A549 (cell line): ENCODE measurements at regions not wholly inside any gene's neighbourhood (a gene's known extent, or its start where the extent isn't known, plus 50 kb on each side); places are given as distances from the start of the nearest gene placed in this dataset.
"Not testable (repeated sequence)": the region's sequence is repeated elsewhere in the genome, so short reads cannot be mapped to it uniquely, and the experiment has no call there.

Source experiments
- ATAC-seq, 2 experiments: fragments of 200-7000 bp in 1 of 2; fragments of >200 bp in 1 of 2; cut with Nextera tagmentation in 1 of 2; cut with Tn5 transposase in 1 of 2; 3 replicates each; pipeline versions ENCODE4 v1.8.0 to v1.9.1; 2018 to 2020; ENCODE audit warnings: mild to moderate bottlenecking in 1 of 2, moderate library complexity in 1 of 2
- CTCF ChIA-PET: fragments of 300-600 bp; sonication (Branson Sonifier 250); formaldehyde crosslinking; extraction: SDS; loops from one replicate; lab custom pipeline; 2021; ENCODE audit warnings: antibody characterized with exemption, inconsistent platforms; lab: Yijun Ruan, JAX
- POLR2A ChIA-PET: fragments of 350-600 bp; formaldehyde crosslinking; extraction: SDS; loops from one replicate; lab custom pipeline; 2021; ENCODE audit warnings: antibody characterized with exemption, inconsistent platforms; lab: Yijun Ruan, JAX
- DNase-seq, 2 experiments: peaks; one replicate each; pipeline versions ENCODE4 v3.0.0 to v3.0.0-alpha.2; 2011 to 2016; ENCODE audit warnings: low read depth in 1 of 2, low spot score in 1 of 2
- FAIRE-seq: peaks from 2 replicates; lab custom pipeline; 2011; peaks lifted over from hg19 to GRCh38; lab: Jason Lieb, UNC
- H3K27ac ChIP-seq, 2 experiments: fragments of >200 bp; sonication (Bioruptor Twin); formaldehyde crosslinking; 3 replicates each; pipeline ENCODE4 v1.5.1; 2016 to 2017
- H3K4me1 ChIP-seq: fragments of >200 bp; sonication (Bioruptor Twin); formaldehyde crosslinking; 3 replicates; pipeline ENCODE4 v1.6.1; 2016
- H3K4me2 ChIP-seq: fragments of >200 bp; sonication (Bioruptor Twin); formaldehyde crosslinking; 3 replicates; pipeline ENCODE4 v1.6.1; 2016
- H3K4me3 ChIP-seq: fragments of >200 bp; sonication (Bioruptor Twin); formaldehyde crosslinking; 3 replicates; pipeline ENCODE4 v1.5.1; 2016
- H3K9me3 ChIP-seq: fragments of >200 bp; sonication (Bioruptor Twin); formaldehyde crosslinking; 3 replicates; pipeline ENCODE4 v1.6.1; 2016
- CEBPB ChIP-seq, 2 experiments: fragments of >200 bp in 1 of 2; sonication (Bioruptor Twin) in 1 of 2; formaldehyde crosslinking in 1 of 2; IDR thresholded peaks; 2 replicates each; pipeline ENCODE4 v1.6.1; 2012 to 2016
- EHMT2 ChIP-seq: fragments of 200-600 bp; sonication (generic); IDR thresholded peaks from 2 replicates; pipeline ENCODE4 v1.6.1; 2016; ENCODE audit warnings: antibody characterized with exemption, low read depth, mild to moderate bottlenecking, moderate library complexity
- FOSB ChIP-seq: fragments of 250-450 bp; sonication (Bioruptor Pico); IDR thresholded peaks from 2 replicates; pipeline ENCODE4 v1.5.0; 2020; ENCODE audit warnings: mild to moderate bottlenecking, moderate library complexity
- FOXS1 ChIP-seq: fragments of 250-450 bp; sonication (Bioruptor Pico); IDR thresholded peaks from 2 replicates; pipeline ENCODE4 v1.5.0; 2020; ENCODE audit warnings: mild to moderate bottlenecking, moderate library complexity
- HOXA7 ChIP-seq: fragments of 250-450 bp; sonication (Bioruptor Pico); IDR thresholded peaks from 2 replicates; pipeline ENCODE4 v1.5.0; 2020; ENCODE audit warnings: mild to moderate bottlenecking, moderate library complexity
- JUN ChIP-seq, 2 experiments: fragments of >200 bp; sonication (Bioruptor Twin); formaldehyde crosslinking; IDR thresholded peaks; 2 replicates in 1 of 2; 3 replicates in 1 of 2; pipeline ENCODE4 v1.6.1; 2016 to 2017
- MAX ChIP-seq: IDR thresholded peaks from 2 replicates; pipeline ENCODE4 v1.6.1; 2012
- NPAS2 ChIP-seq: fragments of 250-450 bp; sonication (Bioruptor Pico); IDR thresholded peaks from 2 replicates; pipeline ENCODE4 v1.8.0; 2022; ENCODE audit warnings: mild to moderate bottlenecking, moderate library complexity, borderline replicate concordance
- PBX3 ChIP-seq: IDR thresholded peaks from 2 replicates; pipeline ENCODE4 v1.6.1; 2012
- PHF8 ChIP-seq: fragments of 200-600 bp; sonication (generic); IDR thresholded peaks from 2 replicates; pipeline ENCODE4 v1.6.1; 2016; ENCODE audit warnings: low read depth, mild to moderate bottlenecking, antibody characterized with exemption, moderate library complexity, borderline replicate concordance
- POLR2A ChIP-seq: IDR thresholded peaks from 2 replicates; pipeline ENCODE4 v1.6.1; 2012; ENCODE audit warnings: mild to moderate bottlenecking, low read length
- RCOR1 ChIP-seq: fragments of 150-350 bp; IDR thresholded peaks from 2 replicates; pipeline ENCODE4 v1.6.1; 2014; ENCODE audit warnings: antibody characterized with exemption, low read length, low read depth
- TFCP2L1 ChIP-seq: fragments of 250-450 bp; sonication (Bioruptor Pico); IDR thresholded peaks from 2 replicates; pipeline ENCODE4 v1.5.0; 2021; ENCODE audit warnings: mild to moderate bottlenecking
- WGBS: methylation state at CpG from one replicate; pipeline ENCODE4 v1.1.6; 2017; ENCODE audit errors: missing lambda C conversion rate; 5-methylcytosine and 5-hydroxymethylcytosine counted together
- TF ChIP-seq, protein P1 (sequence below): IDR thresholded peaks from 2 replicates; pipeline ENCODE4 v1.6.1; 2012; ENCODE audit warnings: low read depth, borderline replicate concordance
- TF ChIP-seq, protein P2 (sequence below): fragments of 250-450 bp; sonication (Bioruptor Pico); IDR thresholded peaks from 2 replicates; pipeline ENCODE4 v1.5.0; 2020; ENCODE audit warnings: low read depth, mild to moderate bottlenecking, moderate library complexity
- TF ChIP-seq, protein P3 (sequence below): fragments of 150-350 bp; IDR thresholded peaks from 2 replicates; pipeline ENCODE4 v1.6.1; 2014; ENCODE audit warnings: low read depth, mild to moderate bottlenecking, low read length

DNA sequence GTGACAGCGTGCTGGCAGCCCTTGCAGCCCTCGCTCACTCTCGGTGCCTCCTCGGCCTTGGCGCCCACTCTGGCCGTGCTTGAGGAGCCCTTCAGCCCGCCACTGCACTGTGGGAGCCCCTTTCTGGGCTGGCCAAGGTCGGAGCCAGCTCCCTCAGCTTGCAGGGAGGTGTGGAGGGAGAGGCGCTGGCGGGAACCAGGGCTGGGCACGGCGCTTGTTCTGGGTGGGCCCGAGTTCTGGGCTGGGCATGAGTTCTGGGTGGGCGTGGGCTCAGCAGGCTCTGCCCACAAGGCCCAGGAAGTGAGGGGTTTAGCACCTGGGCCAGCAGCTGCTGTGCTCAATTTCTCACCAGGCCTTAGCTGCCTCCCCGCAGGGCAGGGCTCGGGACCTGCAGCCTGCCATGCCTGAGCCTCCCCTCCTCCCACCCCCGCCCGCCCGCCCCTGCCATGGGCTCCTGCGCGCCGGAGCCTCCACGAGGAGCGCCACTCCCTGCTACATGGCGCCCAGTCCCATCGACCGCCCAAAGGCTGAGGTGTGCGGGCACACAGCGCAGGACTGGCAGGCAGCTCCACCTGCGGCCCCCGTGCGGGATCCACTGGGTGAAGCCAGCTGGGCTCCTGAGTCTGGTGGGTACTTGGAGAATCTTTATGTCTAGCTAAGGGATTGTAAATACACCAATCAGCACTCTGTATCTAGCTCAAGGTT lies 169.7 kb downstream of the DEPDC1B start:
- H3K4me1 ChIP-seq, CTCF ChIA-PET, H3K9me3 ChIP-seq, DNase-seq, H3K27ac ChIP-seq, FAIRE-seq, ATAC-seq, H3K4me2 ChIP-seq, POLR2A ChIA-PET, H3K4me3 ChIP-seq: not testable (repeated sequence)
- 82% methylated on average over 17 of the region's 32 CpGs for WGBS

DNA sequence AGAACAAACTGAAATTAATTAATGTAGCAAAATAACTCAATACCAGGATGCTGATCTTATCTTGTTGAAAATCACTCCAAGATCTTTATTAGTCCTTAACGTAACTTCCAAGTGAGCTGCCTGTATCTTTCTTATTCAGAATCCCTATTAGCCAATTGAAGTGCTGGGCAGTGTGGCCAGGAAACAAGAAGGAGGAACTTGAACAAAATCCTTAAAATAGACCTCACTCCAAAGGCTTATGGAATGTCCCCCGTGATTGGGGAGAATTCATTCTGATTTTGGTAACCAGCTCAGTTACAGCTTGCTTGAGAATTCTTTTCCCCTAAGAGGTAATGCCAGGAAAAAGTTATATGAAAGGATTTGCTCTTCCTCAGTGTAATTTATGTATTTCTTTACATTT lies 171.0 kb downstream of the DEPDC1B start:
- Histone ChIP-seq H3K9me3 (no peaks in the 10 kb centered on the region), H3K4me2 (no peak overlapping the region), H3K4me1 (no peaks in the 10 kb centered on the region), H3K27ac (no peak overlapping the region), H3K4me3 (no peak overlapping the region)
- ChIA-PET CTCF (no interaction called here), POLR2A (no interaction called here)
- DNase-seq (no peak), ATAC-seq (no peak), FAIRE-seq (no peak)
- TF ChIP-seq TFCP2L1 (CRISPR knock-in tag), result no peak
- TF ChIP-seq JUN (IDR thresholded peaks at IDR 0.05), result no peak
- TF ChIP-seq, protein P1, sequence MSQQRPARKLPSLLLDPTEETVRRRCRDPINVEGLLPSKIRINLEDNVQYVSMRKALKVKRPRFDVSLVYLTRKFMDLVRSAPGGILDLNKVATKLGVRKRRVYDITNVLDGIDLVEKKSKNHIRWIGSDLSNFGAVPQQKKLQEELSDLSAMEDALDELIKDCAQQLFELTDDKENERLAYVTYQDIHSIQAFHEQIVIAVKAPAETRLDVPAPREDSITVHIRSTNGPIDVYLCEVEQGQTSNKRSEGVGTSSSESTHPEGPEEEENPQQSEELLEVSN, result no peak
- no peak for TF ChIP-seq PBX3
- TF ChIP-seq RCOR1, result no peak
- TF ChIP-seq, protein P2, sequence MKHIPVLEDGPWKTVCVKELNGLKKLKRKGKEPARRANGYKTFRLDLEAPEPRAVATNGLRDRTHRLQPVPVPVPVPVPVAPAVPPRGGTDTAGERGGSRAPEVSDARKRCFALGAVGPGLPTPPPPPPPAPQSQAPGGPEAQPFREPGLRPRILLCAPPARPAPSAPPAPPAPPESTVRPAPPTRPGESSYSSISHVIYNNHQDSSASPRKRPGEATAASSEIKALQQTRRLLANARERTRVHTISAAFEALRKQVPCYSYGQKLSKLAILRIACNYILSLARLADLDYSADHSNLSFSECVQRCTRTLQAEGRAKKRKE, result no peak
- no peak for TF ChIP-seq EHMT2
- no peak for TF ChIP-seq CEBPB (IDR thresholded peaks at IDR 0.05)
- no peak for TF ChIP-seq FOSB (CRISPR knock-in tag)
- TF ChIP-seq NPAS2 (CRISPR knock-in tag), result no peak
- TF ChIP-seq MAX, result no peak
- no peak for TF ChIP-seq PHF8
- TF ChIP-seq FOXS1 (CRISPR knock-in tag), result no peak
- no peak for TF ChIP-seq HOXA7
- 59% methylated on average over 2 of the region's 2 CpGs for WGBS

GRCh38 chr5:60527072-60527471 lies 172.9 kb downstream of the DEPDC1B start:
- no peaks in the 10 kb centered on the region for H3K9me3 ChIP-seq
- DNase-seq, result no peak
- TF ChIP-seq NPAS2 (CRISPR knock-in tag), result no peak
- no peak for TF ChIP-seq POLR2A
- TF ChIP-seq, protein P3, sequence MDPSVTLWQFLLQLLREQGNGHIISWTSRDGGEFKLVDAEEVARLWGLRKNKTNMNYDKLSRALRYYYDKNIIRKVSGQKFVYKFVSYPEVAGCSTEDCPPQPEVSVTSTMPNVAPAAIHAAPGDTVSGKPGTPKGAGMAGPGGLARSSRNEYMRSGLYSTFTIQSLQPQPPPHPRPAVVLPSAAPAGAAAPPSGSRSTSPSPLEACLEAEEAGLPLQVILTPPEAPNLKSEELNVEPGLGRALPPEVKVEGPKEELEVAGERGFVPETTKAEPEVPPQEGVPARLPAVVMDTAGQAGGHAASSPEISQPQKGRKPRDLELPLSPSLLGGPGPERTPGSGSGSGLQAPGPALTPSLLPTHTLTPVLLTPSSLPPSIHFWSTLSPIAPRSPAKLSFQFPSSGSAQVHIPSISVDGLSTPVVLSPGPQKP, result no peak
- TF ChIP-seq EHMT2, result no peak
- TF ChIP-seq, all 56 proteins: peak for 0
- no peak overlapping the region for H3K4me3 ChIP-seq
- H3K27ac ChIP-seq, result no peak overlapping the region
- H3K4me1 ChIP-seq, result no peaks in the 10 kb centered on the region
- ATAC-seq (no peak), FAIRE-seq (no peak)
- WGBS, result 61% methylated on average over 5 of the region's 5 CpGs
- ChIA-PET CTCF (no interaction called here), POLR2A (no interaction called here)
- H3K4me2 ChIP-seq, result no peak overlapping the region
